ENCODE measurements at regions not wholly inside any gene's neighbourhood (a gene's known extent, or its start where the extent isn't known, plus 50 kb on each side); places are given as distances from the start of the nearest gene placed in this dataset.
A peak's percentile ranks its signal among the peaks of the same experiment; 100 is the strongest.

GRCh38 chr3:177563243-177563780 lies 366.0 kb upstream of the TBL1XR1 start:
- no peak for TF ChIP-seq CTCF (IDR thresholded peaks at IDR 0.05; ENCODE audit: extremely low read depth, low read depth, low read length)
- H3K4me2 ChIP-seq (ENCODE audit: insufficient read depth, low read length): no peak overlapping the region

GRCh38 chr3:177563792-177564191 lies 366.5 kb upstream of the TBL1XR1 start:
- Histone ChIP-seq H3K36me3 (ENCODE audit: insufficient read depth, low read length) (no peaks in the 10 kb centered on the region), H3K4me3 (ENCODE audit: insufficient read depth, low read length) (no peak overlapping the region), H3K9me3 (ENCODE audit: low read depth, low read length) (no peaks in the 10 kb centered on the region), H3K4me2 (ENCODE audit: insufficient read depth, low read length) (no peak overlapping the region), H3K79me2 (ENCODE audit: insufficient read depth, low read length) (no peaks in the 10 kb centered on the region), H3K27me3 (ENCODE audit: insufficient read depth, low read length) (no peaks in the 10 kb centered on the region), H3K27ac (ENCODE audit: low read depth, low read length) (no peak overlapping the region), H4K20me1 (ENCODE audit: insufficient read depth, low read length) (no peaks in the 10 kb centered on the region), H2AFZ (ENCODE audit: low read length) (peak overlapping the region; percentile 67), H3K4me1 (ENCODE audit: insufficient read depth, low read length) (peaks cover 10% of the 10 kb centered on the region)
- DNase-seq (ENCODE audit: insufficient read length, low spot score, missing footprints): no peak
- no peak for TF ChIP-seq CTCF (IDR thresholded peaks at IDR 0.05; ENCODE audit: extremely low read depth, low read depth, low read length)

More at GRCh38 chr3:177563243-177563780, 366.0 kb upstream of the TBL1XR1 start:
- DNase-seq (ENCODE audit: insufficient read length, low spot score, missing footprints): no peak
- no peaks in the 10 kb centered on the region for H3K36me3 ChIP-seq (ENCODE audit: insufficient read depth, low read length)
- H3K79me2 ChIP-seq (ENCODE audit: insufficient read depth, low read length): no peaks in the 10 kb centered on the region
- H2AFZ ChIP-seq (ENCODE audit: low read length): peak overlapping the region; percentile 67
- peaks cover 10% of the 10 kb centered on the region for H3K4me1 ChIP-seq (ENCODE audit: insufficient read depth, low read length)
- H4K20me1 ChIP-seq (ENCODE audit: insufficient read depth, low read length): no peaks in the 10 kb centered on the region
- no peak overlapping the region for H3K27ac ChIP-seq (ENCODE audit: low read depth, low read length)
- H3K4me3 ChIP-seq (ENCODE audit: insufficient read depth, low read length): no peak overlapping the region
- no peaks in the 10 kb centered on the region for H3K27me3 ChIP-seq (ENCODE audit: insufficient read depth, low read length)
- H3K9me3 ChIP-seq (ENCODE audit: low read depth, low read length): no peaks in the 10 kb centered on the region

GRCh38 chr3:177565981-177566380 lies 368.7 kb upstream of the TBL1XR1 start:
- Histone ChIP-seq H3K79me2 (ENCODE audit: insufficient read depth, low read length) (no peaks in the 10 kb centered on the region), H3K27me3 (ENCODE audit: insufficient read depth, low read length) (no peaks in the 10 kb centered on the region), H3K27ac (ENCODE audit: low read depth, low read length) (no peak overlapping the region), H3K4me2 (ENCODE audit: insufficient read depth, low read length) (no peak overlapping the region), H3K4me1 (ENCODE audit: insufficient read depth, low read length) (peaks cover 10% of the 10 kb centered on the region), H2AFZ (ENCODE audit: low read length) (no peak overlapping the region), H3K9me3 (ENCODE audit: low read depth, low read length) (no peaks in the 10 kb centered on the region), H4K20me1 (ENCODE audit: insufficient read depth, low read length) (no peaks in the 10 kb centered on the region), H3K36me3 (ENCODE audit: insufficient read depth, low read length) (no peaks in the 10 kb centered on the region), H3K4me3 (ENCODE audit: insufficient read depth, low read length) (no peak overlapping the region)
- no peak for TF ChIP-seq CTCF (IDR thresholded peaks at IDR 0.05; ENCODE audit: extremely low read depth, low read depth, low read length)
- no peak for DNase-seq (ENCODE audit: insufficient read length, low spot score, missing footprints)

- Histone ChIP-seq H3K4me1 (ENCODE audit: insufficient read depth, low read length) (peaks cover 10% of the 10 kb centered on the region), H3K4me3 (ENCODE audit: insufficient read depth, low read length) (no peak overlapping the region), H2AFZ (ENCODE audit: low read length) (no peak overlapping the region), H3K79me2 (ENCODE audit: insufficient read depth, low read length) (no peaks in the 10 kb centered on the region), H3K27ac (ENCODE audit: low read depth, low read length) (no peak overlapping the region), H3K36me3 (ENCODE audit: insufficient read depth, low read length) (no peaks in the 10 kb centered on the region), H3K9me3 (ENCODE audit: low read depth, low read length) (no peaks in the 10 kb centered on the region), H4K20me1 (ENCODE audit: insufficient read depth, low read length) (no peaks in the 10 kb centered on the region), H3K27me3 (ENCODE audit: insufficient read depth, low read length) (no peaks in the 10 kb centered on the region), H3K4me2 (ENCODE audit: insufficient read depth, low read length) (no peak overlapping the region)
- peak; percentile 65 for DNase-seq (ENCODE audit: insufficient read length, low spot score, missing footprints)
- TF ChIP-seq CTCF (IDR thresholded peaks at IDR 0.05; ENCODE audit: extremely low read depth, low read depth, low read length): no peak
These were observed 370.6 kb upstream of the TBL1XR1 start for GRCh38 chr3:177567833-177568232.

Data from osteoblast (primary cell).